T-helper 2 cell treated with Interferon-gamma antibody and Interleukin-4, amounts not matched to agents 100 ng/mL and 5 ng/mL, for 36 hours (primary cell): ENCODE measurements at regions not wholly inside any gene's neighbourhood (a gene's known extent, or its start where the extent isn't known, plus 50 kb on each side); places are given as distances from the start of the nearest gene placed in this dataset.
"Not testable (repeated sequence)": the region's sequence is repeated elsewhere in the genome, so short reads cannot be mapped to it uniquely, and the experiment has no call there.

ENCODE experiments used
- intact Hi-C: fragments of 100-400 bp; cut with micrococcal nuclease; formaldehyde crosslinking; loops from one replicate; pipeline ENCODE4 v1.15.1; 2023

DNA sequence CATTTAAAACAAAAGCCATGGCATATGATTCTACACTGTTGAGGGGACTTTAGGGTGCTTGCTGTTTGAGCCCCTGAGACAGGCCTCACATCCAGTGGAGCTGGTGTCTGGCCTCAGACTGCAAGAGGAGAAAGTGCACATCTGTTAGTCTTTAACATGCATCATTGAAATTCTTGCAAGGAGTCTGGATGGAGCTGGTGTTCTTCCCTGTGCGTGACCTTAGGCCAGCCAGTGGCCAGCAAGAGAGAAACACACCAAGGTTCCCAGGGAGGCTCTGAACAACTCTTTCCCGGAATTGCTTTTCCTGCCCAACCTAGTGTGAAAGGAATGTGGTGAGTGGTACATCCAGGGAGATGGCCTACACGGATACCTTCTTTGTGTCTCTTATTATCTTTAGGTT lies 282.8 kb upstream of the TNC start:
- intact Hi-C loops, result no loop called here

DNA sequence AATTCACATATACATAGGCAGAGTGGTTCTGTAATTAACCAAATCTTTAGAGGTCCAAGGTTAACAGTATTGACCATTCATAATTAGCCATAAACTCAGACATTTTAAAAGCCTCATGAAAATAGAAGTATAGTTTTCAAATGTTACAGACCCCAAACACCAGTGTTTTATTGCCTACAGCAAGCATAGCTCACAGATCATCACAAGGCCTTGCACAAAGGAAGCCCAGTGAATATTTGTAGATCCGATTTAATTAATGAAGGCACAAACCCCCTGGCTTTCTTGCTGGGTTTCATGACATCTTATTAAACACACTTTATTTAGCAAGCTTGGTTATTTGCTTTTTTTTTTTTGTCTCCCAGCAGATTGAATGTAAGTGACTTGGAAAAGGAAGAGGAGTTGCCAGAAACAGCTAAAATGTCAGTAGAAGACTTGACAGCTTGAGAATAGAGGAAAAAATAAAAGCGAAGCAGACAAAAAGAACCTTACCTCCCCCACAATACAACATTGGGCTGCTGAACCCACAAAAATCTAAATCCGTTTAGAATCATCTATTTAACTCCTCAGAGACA lies 283.9 kb upstream of the TNC start:
- intact Hi-C loops, result no loop called here

GRCh38 chr9:115403753-115404152 lies 285.8 kb upstream of the TNC start:
- intact Hi-C loops, result no loop called here

- intact Hi-C loops, result no loop called here
These were observed 286.4 kb upstream of the TNC start for GRCh38 chr9:115404311-115404710.

DNA sequence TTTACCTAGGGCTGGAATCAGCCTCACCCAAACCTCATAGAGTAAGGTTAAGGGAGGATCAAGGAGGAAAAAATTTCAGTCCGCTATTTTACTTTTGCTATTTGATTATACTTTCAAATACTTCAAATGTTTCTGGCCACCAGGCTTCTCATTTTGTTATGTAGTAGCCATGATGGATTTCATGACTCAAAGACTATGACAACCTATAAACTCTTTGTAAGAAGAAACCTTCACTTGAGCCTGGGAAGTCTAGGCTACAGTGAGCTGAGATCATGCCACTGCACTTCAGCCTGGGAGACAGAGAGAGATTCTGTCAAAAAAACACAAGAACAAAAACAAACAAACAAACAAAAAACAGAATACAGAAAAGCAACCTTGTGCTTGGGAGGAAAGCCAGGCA lies 293.6 kb upstream of the TNC start:
- intact Hi-C loops, result no loop called here

DNA sequence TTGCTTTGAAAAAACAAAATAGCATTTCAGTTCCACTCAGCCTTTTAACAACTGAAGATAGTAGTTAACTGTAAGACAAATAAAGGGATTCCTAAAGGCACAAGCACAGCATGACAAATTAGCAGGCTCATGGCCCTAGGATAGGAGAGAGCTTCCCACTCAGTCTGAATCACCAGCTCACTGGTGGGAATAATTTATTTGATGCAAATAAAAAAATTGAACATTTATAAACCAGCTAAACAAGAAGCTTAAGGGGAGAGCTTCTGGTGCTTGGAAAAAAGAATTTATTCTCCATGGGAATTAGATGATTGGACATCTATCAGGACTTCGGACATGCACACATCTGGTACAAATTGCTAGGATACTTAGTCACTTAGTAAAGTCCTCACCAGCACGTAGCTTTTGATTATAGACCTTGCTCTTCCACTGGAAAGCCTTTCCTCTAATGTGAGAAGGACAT lies 294.1 kb upstream of the TNC start:
- intact Hi-C loops, result no loop called here

- intact Hi-C loops, result no loop called here
These were observed 294.7 kb upstream of the TNC start for GRCh38 chr9:115412656-115413055.

DNA sequence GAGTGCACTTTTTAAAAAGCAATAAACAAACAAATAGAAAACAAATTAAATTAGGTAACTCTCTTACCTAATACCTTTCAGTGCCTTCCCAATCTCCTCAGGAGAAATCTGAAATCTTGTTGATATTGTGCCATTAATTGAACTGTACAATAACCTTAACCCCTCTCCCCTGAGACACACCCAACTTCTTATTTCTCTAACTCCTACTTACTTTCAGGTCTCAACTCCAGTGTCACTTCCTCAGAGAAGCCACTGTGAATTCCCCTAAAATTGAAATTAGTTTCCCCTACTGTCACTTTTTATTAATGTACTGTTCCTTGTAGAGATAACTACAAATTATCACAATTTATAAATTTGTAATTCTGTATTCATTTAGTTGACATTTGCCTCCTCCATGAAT lies 295.3 kb upstream of the TNC start:
- intact Hi-C loops, result no loop called here

DNA sequence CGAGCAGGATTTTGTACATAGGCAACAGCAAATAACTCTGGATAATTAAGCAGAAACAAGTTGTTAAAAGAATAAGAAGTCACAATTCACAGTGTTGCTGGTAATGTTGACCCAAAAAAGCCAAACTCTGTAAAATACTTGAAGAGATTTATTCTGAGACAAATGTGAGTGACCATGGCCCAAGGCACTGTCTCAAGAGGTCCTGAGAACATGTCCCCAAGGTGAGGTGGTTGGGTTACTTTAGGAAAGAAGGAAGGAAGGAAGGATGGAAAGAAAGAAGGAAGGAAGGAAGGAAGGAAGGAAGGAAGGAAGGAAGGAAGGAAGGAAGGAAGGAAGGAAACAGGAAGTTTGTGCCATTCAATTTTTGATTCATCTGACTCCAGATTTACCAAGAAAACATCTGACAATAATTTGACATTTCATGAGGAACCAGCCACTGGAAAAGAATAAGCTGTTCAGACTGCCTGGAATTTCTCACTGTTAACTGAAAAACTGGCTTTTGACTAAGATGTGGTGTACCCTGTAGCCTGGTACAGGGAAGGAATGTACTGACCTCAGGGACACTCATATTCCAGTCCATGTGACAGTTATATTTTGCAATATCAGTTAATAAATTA lies 295.9 kb upstream of the TNC start:
- intact Hi-C loops, result no loop called here

DNA sequence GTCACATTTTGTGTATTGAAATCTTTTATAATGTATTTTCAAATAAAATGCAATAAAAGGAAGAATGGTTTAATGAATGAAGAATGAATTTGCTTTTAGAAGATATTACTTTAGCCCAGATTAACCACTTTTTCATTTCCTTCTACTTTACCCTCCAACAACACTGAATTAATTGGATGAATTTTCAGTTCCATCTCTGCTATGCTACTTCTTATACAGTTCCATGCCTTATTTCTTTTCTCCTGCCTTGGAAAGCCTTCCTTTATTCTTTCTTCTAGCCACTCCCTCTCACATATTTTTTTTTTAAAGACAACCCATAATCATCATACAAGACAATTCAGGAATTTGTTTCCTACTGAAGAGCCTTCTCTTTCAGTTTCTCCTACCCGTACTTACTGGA lies 296.6 kb upstream of the TNC start:
- intact Hi-C loops, result no loop called here

GRCh38 chr9:115415450-115415849 lies 297.5 kb upstream of the TNC start:
- intact Hi-C loops, result no loop called here

- intact Hi-C loops, result no loop called here
These were observed 298.3 kb upstream of the TNC start for GRCh38 chr9:115416299-115416698.

GRCh38 chr9:115418181-115418580 lies 300.2 kb upstream of the TNC start:
- intact Hi-C loops, result not testable (repeated sequence)

GRCh38 chr9:115422932-115423440 lies 305.0 kb upstream of the TNC start:
- intact Hi-C loops, result no loop called here

- intact Hi-C loops, result no loop called here
These were observed 305.7 kb upstream of the TNC start for GRCh38 chr9:115423646-115424045.

GRCh38 chr9:115425601-115426000 lies 307.6 kb upstream of the TNC start:
- intact Hi-C loops, result no loop called here

- intact Hi-C loops, result no loop called here
These were observed 319.5 kb upstream of the TNC start for GRCh38 chr9:115437418-115437817.

DNA sequence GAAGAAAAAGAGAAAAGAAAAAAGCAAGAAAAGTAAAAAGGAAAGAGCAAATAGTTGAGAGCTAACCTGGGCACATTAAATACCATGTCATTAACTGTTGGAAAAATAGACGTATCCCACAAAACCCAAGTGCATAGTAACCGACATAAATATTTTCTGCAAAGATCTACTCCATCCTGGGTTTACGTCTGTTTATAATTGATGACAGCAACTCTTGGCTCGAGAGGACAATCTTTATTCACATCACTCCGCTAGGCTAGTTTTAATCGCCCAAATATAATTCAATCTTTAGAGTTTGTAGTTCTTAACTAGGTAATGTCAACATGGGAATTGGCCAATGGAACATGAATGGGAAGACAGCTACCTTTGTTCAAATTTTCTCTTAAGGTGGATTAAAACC lies 321.7 kb upstream of the TNC start:
- intact Hi-C loops, result no loop called here

- intact Hi-C loops, result no loop called here
These were observed 324.1 kb upstream of the TNC start for GRCh38 chr9:115442054-115442453.

GRCh38 chr9:115443890-115444289 lies 325.9 kb upstream of the TNC start:
- intact Hi-C loops, result no loop called here

- intact Hi-C loops, result no loop called here
These were observed 327.0 kb upstream of the TNC start for GRCh38 chr9:115444959-115445358.

DNA sequence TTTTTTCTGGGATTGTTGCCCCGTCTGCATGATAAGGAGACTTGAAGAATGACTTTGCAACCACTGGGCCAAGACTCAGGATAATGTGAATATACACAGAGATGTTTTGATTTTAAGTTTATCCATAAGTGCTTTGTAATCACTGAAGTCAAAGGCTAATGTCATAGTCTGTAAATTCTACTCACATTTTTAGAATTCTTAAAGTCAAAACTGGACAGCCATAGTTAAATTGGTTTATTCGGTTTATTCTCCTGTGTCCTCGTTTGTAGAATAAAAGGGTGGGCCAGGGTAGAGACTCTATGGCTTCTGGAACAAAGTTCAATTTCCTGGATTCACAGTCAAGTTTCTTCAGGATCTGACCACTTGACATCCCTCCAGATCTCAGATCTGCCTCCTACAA lies 327.7 kb upstream of the TNC start:
- intact Hi-C loops, result no loop called here

- intact Hi-C loops, result no loop called here
These were observed 338.6 kb upstream of the TNC start for GRCh38 chr9:115456515-115456914.
